HepG2 (cell line): ENCODE measurements at regions not wholly inside any gene's neighbourhood (a gene's known extent, or its start where the extent isn't known, plus 50 kb on each side); places are given as distances from the start of the nearest gene placed in this dataset.

Experiments
- ATAC-seq: fragments of 200-7000 bp; cut with Tn5 transposase; 3 replicates; pipeline ENCODE4 v1.9.1; 2020; ENCODE audit warnings: mild to moderate bottlenecking, moderate library complexity
- BruUV-seq: library from RNA; stranded (reverse); fragments of 400-500 nt; replicated peaks from 2 replicates; lab custom pipeline; 2021; lab: Mats Ljungman, UMichigan
- CTCF ChIA-PET: fragments of 300-600 bp; formaldehyde crosslinking; extraction: SDS; loops from one replicate; lab custom pipeline; 2021; ENCODE audit warnings: low total read pairs, inconsistent platforms, low intra/inter-chr PET ratio; lab: Yijun Ruan, JAX
- POLR2A ChIA-PET: fragments of 350-600 bp; sonication (Branson Sonifier 250); formaldehyde crosslinking; loops from one replicate; lab custom pipeline; 2020; ENCODE audit warnings: antibody characterized with exemption, inconsistent platforms; lab: Yijun Ruan, JAX
- DNase-seq: peaks from one replicate; pipeline ENCODE4 v3.0.0-alpha.2; 2015; ENCODE audit warnings: low spot score
- FAIRE-seq: peaks from 3 replicates; lab custom pipeline; 2011; peaks lifted over from hg19 to GRCh38; lab: Jason Lieb, UNC
- H2AFZ ChIP-seq: one replicate; pipeline ENCODE4 v1.6.1; 2011; ENCODE audit warnings: low read length, inconsistent platforms
- H3K27ac ChIP-seq: fragments of 300-600 bp; 3 replicates; pipeline ENCODE4 v1.8.0; 2011; ENCODE audit warnings: mixed run types, mild to moderate bottlenecking, mixed read lengths, low read length, inconsistent platforms; ENCODE audit not compliant: insufficient read depth; ENCODE audit errors: extremely low read length
- H3K27me3 ChIP-seq, 2 experiments: fragments of 200-600 bp in 1 of 2; 2 replicates in 1 of 2; 3 replicates in 1 of 2; pipeline versions ENCODE4 v1.6.0 to v1.8.0; 2011; ENCODE audit warnings: low read length in 2 of 2, mild to moderate bottlenecking in 2 of 2, moderate library complexity in 2 of 2, inconsistent platforms in 1 of 2; ENCODE audit not compliant: insufficient read depth in 2 of 2, control insufficient read depth in 1 of 2
- H3K36me3 ChIP-seq, 2 experiments: fragments of 200-600 bp in 1 of 2; replicated peaks in 1 of 2; 2 replicates in 1 of 2; 3 replicates in 1 of 2; pipeline versions ENCODE4 v1.5.1 to v1.8.0; 2011; ENCODE audit warnings: low read length in 2 of 2, inconsistent platforms in 1 of 2; ENCODE audit not compliant: insufficient read depth in 2 of 2, control insufficient read depth in 1 of 2
- H3K4me1 ChIP-seq: 2 replicates; pipeline ENCODE4 v1.5.1; 2012; ENCODE audit warnings: low read length, inconsistent platforms; ENCODE audit not compliant: insufficient read depth
- H3K4me2 ChIP-seq: 2 replicates; pipeline ENCODE4 v1.6.0; 2011; ENCODE audit warnings: low read depth, low read length, inconsistent platforms
- H3K4me3 ChIP-seq, 3 experiments: fragments of 200-600 bp in 1 of 3; sonication (generic), shearing (Covaris generic) in 1 of 3; replicated peaks in 1 of 3; 2 replicates each; pipeline ENCODE4 v1.5.1; 2011 to 2016; ENCODE audit warnings: low read length in 3 of 3, inconsistent platforms in 2 of 3, low read depth in 2 of 3, mild to moderate bottlenecking in 2 of 3, control low read depth in 1 of 3, mixed read lengths in 1 of 3; ENCODE audit not compliant: insufficient read depth in 1 of 3
- H3K79me2 ChIP-seq: one replicate; pipeline ENCODE4 v1.6.1; 2011; ENCODE audit warnings: low read length, inconsistent platforms; ENCODE audit not compliant: insufficient read depth
- H3K9ac ChIP-seq: 2 replicates; pipeline ENCODE4 v1.6.0; 2011; ENCODE audit warnings: mild to moderate bottlenecking, low read depth, low read length, inconsistent platforms; ENCODE audit not compliant: insufficient read depth
- H3K9me3 ChIP-seq: 2 replicates; pipeline ENCODE4 v1.5.1; 2012; ENCODE audit warnings: mild to moderate bottlenecking, low read length
- H4K20me1 ChIP-seq: 2 replicates; pipeline ENCODE4 v1.6.0; 2011; ENCODE audit warnings: inconsistent platforms, mild to moderate bottlenecking, low read length, moderate library complexity; ENCODE audit not compliant: insufficient read depth
- ATM ChIP-seq: fragments of 450-650 bp; IDR thresholded peaks from 2 replicates; pipeline ENCODE4 v1.7.1; 2017; ENCODE audit warnings: mild to moderate bottlenecking, borderline replicate concordance
- GATAD1 ChIP-seq: IDR thresholded peaks from 2 replicates; pipeline ENCODE4 v1.6.1; 2016; ENCODE audit warnings: missing genetic modification reagents, missing compliant biosample characterization
- HMG20B ChIP-seq: conservative IDR thresholded peaks from 2 replicates; pipeline ENCODE4 v1.6.1; 2016; ENCODE audit warnings: missing genetic modification reagents, missing compliant biosample characterization
- MAFF ChIP-seq: IDR thresholded peaks from 2 replicates; pipeline ENCODE4 v1.6.1; 2011; ENCODE audit warnings: low read depth, low read length, improper control_type of control experiment
- MAZ ChIP-seq, 2 experiments: sonication (generic) in 1 of 2; formaldehyde crosslinking in 1 of 2; IDR thresholded peaks; 2 replicates each; pipeline versions ENCODE4 v1.5.0 to v1.6.1; 2012 to 2020; ENCODE audit warnings: low read depth in 2 of 2, mild to moderate bottlenecking in 2 of 2, borderline replicate concordance in 1 of 2, improper control_type of control experiment in 1 of 2, low read length in 1 of 2, missing genetic modification reagents in 1 of 2, moderate library complexity in 1 of 2
- MYNN ChIP-seq: sonication (generic); formaldehyde crosslinking; IDR thresholded peaks from 2 replicates; pipeline ENCODE4 v1.4.0; 2020; ENCODE audit warnings: mild to moderate bottlenecking, low read depth, missing genetic modification reagents
- NPAS2 ChIP-seq: sonication (generic); formaldehyde crosslinking; IDR thresholded peaks from 2 replicates; pipeline ENCODE4 v1.8.0; 2022; ENCODE audit warnings: mild to moderate bottlenecking, missing genetic modification reagents, borderline replicate concordance
- PHF20 ChIP-seq: sonication (generic); formaldehyde crosslinking; IDR thresholded peaks from 2 replicates; pipeline ENCODE4 v1.5.0; 2020; ENCODE audit warnings: mild to moderate bottlenecking, missing genetic modification reagents
- SRSF9 ChIP-seq: fragments of 200-400 bp; formaldehyde crosslinking; IDR thresholded peaks from 2 replicates; pipeline ENCODE4 v1.6.1; 2018; ENCODE audit warnings: borderline replicate concordance, mild to moderate bottlenecking, low read depth, low read length; ENCODE audit not compliant: insufficient read depth, poor library complexity, severe bottlenecking
- YY1 ChIP-seq: IDR thresholded peaks from 2 replicates; pipeline ENCODE4 v1.6.1; 2011; ENCODE audit warnings: low read length, low read depth, moderate library complexity, mild to moderate bottlenecking; ENCODE audit not compliant: insufficient read depth, insufficient replicate concordance
- ZNF275 ChIP-seq: sonication (generic); formaldehyde crosslinking; IDR thresholded peaks from 2 replicates; pipeline ENCODE4 v1.8.0; 2022; ENCODE audit warnings: missing genetic modification reagents, mild to moderate bottlenecking, inconsistent platforms, borderline replicate concordance
- ZNF354B ChIP-seq: sonication (generic); formaldehyde crosslinking; IDR thresholded peaks from 2 replicates; pipeline ENCODE4 v1.8.0; 2022; ENCODE audit warnings: mild to moderate bottlenecking, missing genetic modification reagents
- WGBS: methylation state at CpG from one replicate; pipeline ENCODE4 v1.1.6; 2017; ENCODE audit warnings: low lambda C conversion rate; 5-methylcytosine and 5-hydroxymethylcytosine counted together
- in situ Hi-C: cut with HindIII; loops from 2 replicates; pipeline ENCODE4 v1.10.0; 2017; ENCODE audit warnings: low pct_unique_long_range_greater_than_20kb; ENCODE audit not compliant: extremely low pct_ligation_motif_present
- intact Hi-C: fragments of 100-400 bp; cut with micrococcal nuclease; formaldehyde crosslinking; loops from one replicate; pipeline ENCODE4 v1.10.0; 2022; ENCODE audit not compliant: unreplicated experiment

- Histone ChIP-seq H3K4me1 (peaks cover 77% of the 10 kb centered on the region), H2AFZ (no peak overlapping the region), H3K4me2 (no peak overlapping the region), H3K27me3 (no peaks in the 10 kb centered on the region), H3K36me3 (no peaks in the 10 kb centered on the region; a peak in 1 of 5 replicates), H3K79me2 (no peaks in the 10 kb centered on the region), H3K27ac (no peak overlapping the region), H3K4me3 (no peak overlapping the region), H3K9me3 (peaks cover 9% of the 10 kb centered on the region; the same call in 1 of the 2 replicates), H3K9ac (no peak overlapping the region), H4K20me1 (no peaks in the 10 kb centered on the region)
- in situ Hi-C loops (no loop called here), intact Hi-C loops (loop anchor here (5.0 kb wide), 1 partner anchor 40 kb away; no protein-coding TSS in a partner anchor)
- ATAC-seq (no peak), DNase-seq (no peak), FAIRE-seq (no peak)
- ChIA-PET CTCF (no interaction called here), POLR2A (no interaction called here)
- TF ChIP-seq SRSF9 (no peak), YY1 (no peak), ZNF275 (CRISPR knock-in tag) (no peak), MYNN (CRISPR knock-in tag) (no peak), MAFF (no peak), NPAS2 (no peak), HMG20B (CRISPR knock-in tag) (no peak), ATM (no peak), ZNF354B (CRISPR knock-in tag) (no peak), GATAD1 (CRISPR knock-in tag) (no peak), MAZ (IDR thresholded peaks at IDR 0.05; ENCODE audit: borderline replicate concordance, low read depth, low read length) (no peak), MAZ (CRISPR knock-in tag; IDR thresholded peaks at IDR 0.05; ENCODE audit: low read depth) (no peak), PHF20 (CRISPR knock-in tag) (no peak)
- no TSS peak for BruUV-seq
- WGBS: 97% methylated on average over 10 of the region's 10 CpGs
These were observed 156.5 kb upstream of the EGFLAM start for GRCh38 chr5:38101897-38102296.
